Gastroesophageal sphincter (tissue), 3 donors: ENCODE measurements at regions not wholly inside any gene's neighbourhood (a gene's known extent, or its start where the extent isn't known, plus 50 kb on each side); places are given as distances from the start of the nearest gene placed in this dataset.

Experiments used
- POLR2A ChIP-seq, 2 donors: fragments of 450-650 bp; IDR thresholded peaks; one replicate each; pipeline ENCODE4 v1.6.1; 2017; ENCODE audit warnings: antibody characterized with exemption in 2 of 2, mild to moderate bottlenecking in 2 of 2, moderate library complexity in 1 of 2
- POLR2AphosphoS5 ChIP-seq: sonication (generic); formaldehyde crosslinking; IDR thresholded peaks from one replicate; pipeline ENCODE4 v1.6.1; 2017; ENCODE audit warnings: antibody characterized with exemption
- TF ChIP-seq, protein P1 (sequence below), 4 experiments: fragments of 200-600 bp in 2 of 4; fragments of 450-650 bp in 2 of 4; sonication (generic) in 1 of 4; IDR thresholded peaks; one replicate each; pipeline ENCODE4 v1.5.1; 2017 to 2019; ENCODE audit warnings: antibody characterized with exemption in 4 of 4, mild to moderate bottlenecking in 2 of 4, moderate library complexity in 2 of 4

DNA sequence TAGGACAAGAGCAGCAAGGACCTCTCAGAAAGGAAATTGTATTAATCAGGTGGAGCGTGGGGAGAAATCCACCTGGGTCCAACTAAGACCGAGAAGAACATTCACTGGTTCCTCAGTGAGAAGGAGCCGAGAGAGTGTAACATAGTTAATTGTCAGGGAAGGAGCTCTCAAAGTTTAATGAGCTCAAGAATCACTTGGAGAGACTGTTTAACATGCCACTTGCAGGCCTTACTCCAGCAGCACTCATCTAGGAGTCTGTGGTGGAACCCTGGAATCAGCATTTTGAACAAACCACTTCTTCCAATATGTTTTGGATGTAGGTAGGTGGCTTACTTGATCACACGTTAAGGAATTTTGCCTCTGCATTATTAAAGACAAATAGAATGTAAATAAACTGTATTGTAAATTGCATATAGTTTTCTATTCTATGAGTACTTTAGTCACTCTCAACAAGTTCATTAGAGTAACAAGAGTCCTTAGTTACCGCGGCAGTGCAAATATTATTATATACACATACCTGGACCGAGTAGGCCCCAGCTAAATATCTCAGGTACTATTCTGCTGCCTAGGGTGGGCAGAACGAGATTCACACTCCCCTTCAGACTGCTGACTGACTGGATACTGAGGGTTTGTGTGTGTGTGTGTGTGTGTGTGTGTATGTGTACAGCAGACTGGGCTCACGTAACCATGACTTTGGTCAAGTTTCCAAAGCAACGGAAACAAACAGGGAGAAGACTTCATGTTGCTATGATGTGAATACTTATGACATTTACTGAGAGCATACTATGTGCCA lies 203.2 kb upstream of the USP24 start:
- TF ChIP-seq POLR2A (IDR thresholded peaks at IDR 0.05) = no peak
- TF ChIP-seq, protein P1, sequence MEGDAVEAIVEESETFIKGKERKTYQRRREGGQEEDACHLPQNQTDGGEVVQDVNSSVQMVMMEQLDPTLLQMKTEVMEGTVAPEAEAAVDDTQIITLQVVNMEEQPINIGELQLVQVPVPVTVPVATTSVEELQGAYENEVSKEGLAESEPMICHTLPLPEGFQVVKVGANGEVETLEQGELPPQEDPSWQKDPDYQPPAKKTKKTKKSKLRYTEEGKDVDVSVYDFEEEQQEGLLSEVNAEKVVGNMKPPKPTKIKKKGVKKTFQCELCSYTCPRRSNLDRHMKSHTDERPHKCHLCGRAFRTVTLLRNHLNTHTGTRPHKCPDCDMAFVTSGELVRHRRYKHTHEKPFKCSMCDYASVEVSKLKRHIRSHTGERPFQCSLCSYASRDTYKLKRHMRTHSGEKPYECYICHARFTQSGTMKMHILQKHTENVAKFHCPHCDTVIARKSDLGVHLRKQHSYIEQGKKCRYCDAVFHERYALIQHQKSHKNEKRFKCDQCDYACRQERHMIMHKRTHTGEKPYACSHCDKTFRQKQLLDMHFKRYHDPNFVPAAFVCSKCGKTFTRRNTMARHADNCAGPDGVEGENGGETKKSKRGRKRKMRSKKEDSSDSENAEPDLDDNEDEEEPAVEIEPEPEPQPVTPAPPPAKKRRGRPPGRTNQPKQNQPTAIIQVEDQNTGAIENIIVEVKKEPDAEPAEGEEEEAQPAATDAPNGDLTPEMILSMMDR (IDR thresholded peaks at IDR 0.05) = no peak
- TF ChIP-seq POLR2AphosphoS5 = no peak
